Central memory CD4-positive, alpha-beta T cell (primary cell): ENCODE measurements at regions not wholly inside any gene's neighbourhood (a gene's known extent, or its start where the extent isn't known, plus 50 kb on each side); places are given as distances from the start of the nearest gene placed in this dataset.

ENCODE experiments used
- DNase-seq: peaks from one replicate; pipeline ENCODE4 v3.0.0; 2022

DNA sequence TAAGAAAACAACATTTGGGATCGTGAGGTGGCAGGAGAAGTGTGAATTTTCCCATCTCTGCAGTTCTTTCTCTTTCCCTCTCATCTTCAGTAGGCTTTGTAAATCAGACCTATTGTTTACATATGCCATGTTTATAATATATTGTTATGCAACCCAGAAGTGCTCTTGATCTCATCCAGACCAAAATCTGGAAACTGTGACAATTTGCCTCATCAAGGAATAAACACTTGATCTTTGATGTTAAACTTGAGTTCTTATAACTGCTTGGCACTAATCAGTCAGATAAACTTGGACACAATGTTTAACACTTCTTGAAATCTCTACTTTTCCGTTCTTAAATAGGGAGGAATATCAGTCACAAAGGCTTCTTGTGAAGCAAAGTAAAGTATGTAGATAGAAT, 384.7 kb downstream of the DMRT2 start:
- no peak for DNase-seq

DNA sequence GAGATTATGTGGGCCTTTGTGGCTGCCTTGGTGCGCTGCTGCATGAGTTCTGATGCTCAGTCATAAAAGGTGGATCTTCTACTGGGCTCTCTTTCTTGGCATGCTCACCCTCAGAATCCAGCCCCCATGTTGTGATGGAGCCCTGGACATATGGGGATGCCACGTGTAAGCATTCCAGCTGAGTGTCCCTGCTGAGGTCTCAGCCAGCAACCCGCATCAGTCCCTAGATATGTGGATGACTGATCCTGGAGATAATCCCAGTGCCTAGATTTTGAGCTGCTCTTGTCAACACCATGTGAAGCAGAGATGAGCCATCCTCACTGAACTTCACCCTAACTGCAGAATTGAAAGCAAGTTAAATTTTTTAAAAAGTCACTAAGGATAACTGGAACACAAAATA, 390.1 kb downstream of the DMRT2 start:
- DNase-seq, result no peak

DNA sequence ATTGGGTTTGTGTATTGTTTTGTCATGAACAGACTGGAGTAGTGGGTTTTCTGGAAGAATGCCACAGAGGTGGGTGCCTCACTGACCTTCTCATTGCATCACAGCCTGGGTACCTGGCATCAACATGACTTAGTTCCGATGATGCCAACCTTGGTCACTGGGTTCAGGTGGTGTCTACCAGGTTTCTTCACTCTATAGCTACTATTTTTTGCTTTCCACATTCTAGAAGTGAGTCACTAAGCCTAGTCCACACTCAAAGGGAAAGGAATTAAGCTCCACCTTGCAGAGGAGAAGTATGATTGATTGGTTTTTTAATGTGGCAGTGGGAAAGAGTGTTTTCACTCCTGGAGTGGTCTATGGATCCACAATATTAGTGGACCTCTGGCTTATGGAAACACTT, 391.9 kb downstream of the DMRT2 start:
- DNase-seq, result no peak

DNA sequence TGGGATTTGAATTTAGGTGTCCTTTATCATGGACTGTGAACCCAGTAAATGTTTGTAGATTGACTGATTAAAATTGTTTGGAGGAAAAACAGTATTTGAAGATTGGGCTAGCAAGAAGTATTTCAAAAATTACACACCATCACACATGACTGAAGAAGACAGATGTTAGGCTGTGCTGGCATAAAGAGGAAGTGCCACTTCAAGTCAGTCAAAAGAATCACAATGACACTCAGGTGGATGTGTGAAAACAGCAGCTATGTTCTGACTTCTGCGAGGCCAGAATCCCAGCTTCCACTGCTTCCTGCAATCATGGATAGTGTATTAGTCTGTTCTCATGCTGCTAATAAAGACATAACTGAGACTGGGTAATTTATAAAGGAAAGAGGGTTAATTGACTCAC, 393.3 kb downstream of the DMRT2 start:
- DNase-seq, result no peak

DNA sequence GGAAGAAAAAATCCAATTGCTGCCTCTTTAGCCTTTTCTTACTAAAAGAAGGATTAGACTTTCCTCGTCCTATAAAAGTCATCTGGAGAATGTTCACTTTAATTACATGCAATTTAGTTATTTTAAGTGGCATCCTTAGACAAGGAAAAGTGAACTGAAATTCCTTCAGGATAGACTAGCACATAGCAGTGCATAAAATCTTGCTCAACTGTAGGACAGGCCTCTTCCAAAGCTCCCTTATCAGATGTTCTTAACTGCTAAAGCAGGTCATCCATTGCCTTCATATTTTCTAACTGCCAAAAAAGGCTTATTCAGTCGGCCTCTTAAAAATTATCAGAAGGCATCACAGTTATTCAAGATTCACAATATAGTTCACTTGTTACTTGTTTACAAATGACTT, 396.5 kb downstream of the DMRT2 start:
- DNase-seq, result no peak

DNA sequence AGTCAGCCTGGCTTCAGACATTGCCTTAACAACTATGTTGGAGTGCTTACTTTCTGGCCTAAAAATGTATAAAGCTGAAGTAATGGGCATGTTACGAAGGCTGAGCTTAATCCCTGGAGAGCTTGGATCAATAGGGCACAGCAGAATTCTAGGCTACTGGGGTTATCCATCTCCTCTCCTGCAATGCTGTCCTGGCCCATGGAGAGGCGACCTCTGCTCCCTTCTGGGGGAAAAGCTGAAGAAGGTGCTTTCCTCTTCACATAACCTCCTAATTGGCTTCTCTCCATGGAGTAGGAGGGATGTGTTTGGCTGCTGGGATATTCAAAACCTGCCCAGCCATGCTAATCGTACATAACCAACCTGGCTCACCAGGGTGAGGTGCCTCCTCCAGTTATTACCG, 403.5 kb downstream of the DMRT2 start:
- DNase-seq, result no peak

DNA sequence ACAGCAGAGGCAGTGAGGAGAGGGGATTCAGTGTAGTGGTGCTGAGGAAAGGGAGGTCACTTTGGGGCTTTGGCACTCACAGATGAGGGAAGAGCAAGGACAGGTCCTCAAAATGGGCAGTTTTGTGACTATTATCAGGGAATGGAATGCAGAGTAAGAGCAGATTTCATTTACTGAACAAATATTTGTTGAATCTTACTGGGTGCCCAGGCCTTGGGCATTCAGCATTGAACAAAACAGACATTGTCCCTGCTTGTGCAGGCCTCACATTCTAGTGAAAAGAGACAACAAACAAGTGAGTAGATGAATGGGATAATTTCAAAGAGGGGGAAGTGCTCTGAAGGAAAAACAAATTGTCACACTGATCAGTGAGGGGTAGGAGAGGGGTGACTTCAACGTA, 404.1 kb downstream of the DMRT2 start:
- DNase-seq, result no peak

DNA sequence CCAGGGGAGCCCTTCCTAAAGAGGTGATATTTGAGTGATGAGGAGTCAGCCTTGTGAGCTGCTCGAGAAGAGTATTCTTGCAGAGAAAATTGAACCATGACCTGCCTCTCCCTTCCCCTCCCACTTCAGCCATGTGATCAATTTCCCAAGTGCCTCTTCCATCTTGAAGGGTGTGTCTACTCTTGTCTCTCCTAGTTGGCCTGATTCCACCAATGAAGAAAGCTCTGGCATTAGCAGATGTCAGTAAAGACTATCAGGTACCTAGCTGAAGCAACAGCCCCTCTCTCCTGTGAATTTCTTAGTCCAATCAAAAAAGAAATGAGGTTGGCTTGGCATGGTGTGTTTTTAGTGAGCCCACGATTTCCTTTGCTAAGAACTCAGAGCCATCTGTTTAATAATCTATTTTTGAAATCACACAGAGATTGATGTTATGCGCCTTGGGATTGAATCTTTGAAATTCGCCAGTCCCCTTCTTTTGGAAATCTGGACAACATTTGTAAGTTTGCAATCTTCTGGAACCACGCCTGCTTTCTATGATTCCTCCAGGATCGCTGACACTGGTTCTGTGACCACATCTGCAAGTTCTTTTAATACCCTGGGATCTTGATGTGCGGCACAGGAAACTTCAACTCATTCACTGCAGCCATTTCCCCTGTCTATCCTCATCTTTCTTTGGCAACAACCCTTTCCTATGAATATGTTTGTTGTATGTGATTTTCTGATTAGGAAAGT, 404.6 kb downstream of the DMRT2 start:
- DNase-seq, result no peak

DNA sequence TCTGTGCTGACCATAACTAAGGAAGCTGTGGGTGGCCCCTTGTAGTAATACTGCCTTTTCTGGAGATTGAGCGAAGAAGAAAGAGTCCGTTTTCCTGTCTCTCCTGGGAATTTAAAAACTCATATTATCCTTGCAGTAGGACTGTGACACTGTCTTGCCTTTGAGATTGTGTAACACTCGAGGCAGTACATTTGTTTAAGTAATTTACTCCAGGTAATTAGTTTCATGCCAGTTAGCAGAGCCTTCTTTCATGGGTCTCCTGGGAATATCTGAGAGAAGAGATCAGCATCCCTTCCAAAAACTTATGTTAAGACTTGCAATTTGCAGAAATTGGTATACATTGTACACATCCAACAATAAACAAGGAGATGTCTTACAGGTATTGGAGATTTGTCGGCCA, 405.6 kb downstream of the DMRT2 start:
- no peak for DNase-seq

DNA sequence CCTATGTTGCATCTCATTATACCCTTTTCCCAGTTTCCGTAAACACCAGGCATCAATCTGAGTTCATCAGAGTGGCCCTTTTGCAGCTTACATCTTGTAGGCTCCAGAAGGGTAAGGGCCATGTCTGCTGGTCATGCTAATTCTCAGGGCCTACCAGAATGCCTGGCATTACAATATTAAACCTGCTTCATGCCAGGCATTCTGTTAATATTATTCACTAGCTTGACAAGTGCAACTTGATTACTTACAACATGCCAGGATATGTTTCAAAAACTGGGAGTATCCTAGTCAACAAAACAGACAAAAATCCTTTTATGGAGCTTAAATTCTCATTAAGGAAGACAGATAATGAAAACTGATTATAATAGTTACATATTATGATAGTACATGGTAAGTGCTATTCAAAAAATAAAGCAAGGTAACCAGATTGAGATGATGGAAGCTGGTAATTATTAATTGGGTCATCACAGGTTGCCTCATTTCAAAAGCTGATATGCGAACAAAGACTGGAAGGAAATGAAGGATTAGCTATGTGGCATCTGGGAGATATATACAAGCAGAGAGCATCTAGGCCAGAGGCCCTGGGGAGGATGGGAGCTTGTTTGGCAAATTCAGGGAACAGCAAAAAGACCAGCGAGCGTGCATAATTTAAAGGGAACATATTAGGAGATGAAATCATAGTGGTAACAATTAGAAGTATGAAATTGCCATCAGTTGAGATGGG, 406.3 kb downstream of the DMRT2 start:
- no peak for DNase-seq

DNA sequence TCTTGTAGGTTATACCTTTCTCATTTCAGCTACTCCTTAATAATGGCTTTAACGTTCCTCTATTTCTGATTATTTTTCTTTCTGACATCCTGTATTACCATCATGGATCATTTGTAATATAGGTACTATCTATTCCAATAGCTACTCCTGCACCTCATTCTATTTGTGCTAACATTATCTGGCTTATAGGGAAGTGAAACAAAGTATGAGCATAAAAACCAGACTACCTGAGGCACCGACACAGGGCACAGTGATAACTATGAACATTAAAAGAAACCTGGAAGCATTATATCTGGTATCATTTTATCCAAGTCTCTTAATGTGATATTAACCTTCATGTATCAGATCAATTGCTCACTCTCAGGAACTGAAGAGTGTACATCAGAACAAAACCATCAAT, 407.3 kb downstream of the DMRT2 start:
- DNase-seq, result no peak

DNA sequence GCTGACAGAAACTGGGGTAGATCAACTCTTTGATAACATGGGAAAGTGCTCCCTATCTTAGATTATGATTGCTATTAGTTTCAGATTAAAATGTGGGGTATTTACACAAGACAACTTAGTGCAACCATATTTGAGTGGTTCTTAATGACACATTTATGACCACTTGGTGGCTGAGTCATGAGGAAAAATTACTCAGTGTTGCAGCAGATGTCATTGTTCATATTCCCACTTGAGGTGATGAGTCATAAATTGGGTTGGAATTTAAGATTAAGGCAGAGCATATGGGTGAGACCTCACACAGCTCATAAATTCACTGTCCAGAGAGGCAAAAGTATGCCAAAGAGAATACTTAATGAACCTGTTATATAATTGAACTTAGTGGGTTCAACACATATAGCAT, 408.3 kb downstream of the DMRT2 start:
- DNase-seq, result no peak

DNA sequence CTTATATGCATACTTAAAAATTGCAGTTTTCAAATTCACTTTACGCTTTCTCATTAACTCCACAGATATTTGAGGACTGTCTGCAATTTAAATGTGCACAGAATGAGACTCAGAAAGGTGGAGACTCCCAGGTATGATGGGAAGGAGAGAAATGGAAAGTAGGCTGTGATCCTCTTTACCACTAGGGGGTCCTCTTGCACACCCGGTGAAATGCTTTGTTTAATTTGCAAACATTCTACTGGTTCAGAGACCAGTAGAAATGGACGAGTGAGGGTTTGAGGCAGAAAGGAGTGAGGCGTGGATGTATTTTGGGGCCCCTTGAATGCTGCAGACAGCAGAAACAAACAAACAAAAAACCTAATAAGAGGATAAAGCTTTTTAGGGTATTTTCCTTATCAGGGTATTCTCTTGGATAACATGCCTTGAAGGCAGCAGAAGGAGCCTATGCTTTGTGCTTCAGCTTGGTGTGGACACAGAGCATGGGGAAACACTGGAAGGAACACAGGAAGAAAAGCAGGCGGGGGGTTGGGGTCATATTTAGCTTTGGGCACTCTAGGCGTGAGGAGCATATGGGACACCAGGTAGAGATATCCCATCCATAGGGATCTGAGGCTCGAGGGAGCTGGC, 410.1 kb downstream of the DMRT2 start:
- no peak for DNase-seq

DNA sequence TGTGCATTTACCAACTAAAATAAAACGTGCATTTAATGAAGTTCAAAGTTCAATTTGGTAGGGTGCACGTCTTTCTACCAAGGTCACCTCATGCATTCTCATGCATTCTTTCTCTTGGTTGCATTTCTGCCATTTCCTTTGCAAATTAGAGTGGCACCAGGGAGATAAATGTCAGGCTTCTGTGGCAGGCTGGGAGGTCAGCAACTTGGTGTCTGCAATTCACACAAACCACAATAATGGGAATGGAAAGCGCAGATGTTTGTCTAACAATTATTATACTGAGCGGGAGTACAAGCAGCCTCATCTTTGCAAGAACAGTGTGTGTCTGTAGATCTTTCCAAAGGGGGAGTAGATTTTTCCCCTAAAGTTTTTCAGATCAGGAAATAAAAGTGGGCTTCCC, 411.7 kb downstream of the DMRT2 start:
- DNase-seq, result no peak

DNA sequence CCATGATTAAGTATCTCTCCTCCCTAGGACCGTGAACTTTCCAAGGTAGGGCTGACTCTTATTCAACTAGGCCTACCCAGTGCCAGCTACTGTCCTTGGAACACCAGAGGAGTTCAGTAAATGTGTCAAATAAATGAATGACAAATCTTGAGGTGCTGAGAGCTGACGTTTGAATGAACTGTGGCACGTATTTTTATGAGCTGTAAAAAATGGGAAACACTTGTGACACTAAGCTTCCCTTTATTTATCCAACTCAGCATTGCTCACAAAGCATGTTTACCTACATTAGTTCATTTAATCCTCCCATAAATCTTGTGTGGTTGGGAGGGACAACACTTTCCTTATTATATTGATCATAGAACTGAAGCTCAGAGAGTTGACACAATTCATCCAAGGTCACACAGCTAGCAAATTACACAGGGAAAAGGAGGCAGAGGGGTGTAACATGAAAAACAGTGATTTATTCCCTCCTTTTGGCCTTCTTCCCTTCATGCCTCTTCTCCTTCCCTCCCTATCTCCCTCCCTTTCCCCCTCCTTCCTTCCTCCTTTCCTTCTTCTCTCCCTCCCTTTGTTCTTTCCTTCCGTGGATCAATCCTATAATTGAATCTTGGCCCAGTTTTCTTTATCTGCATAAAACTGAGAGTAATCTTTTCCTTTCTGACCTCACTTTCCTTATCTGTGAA, 412.6 kb downstream of the DMRT2 start:
- DNase-seq, result no peak

DNA sequence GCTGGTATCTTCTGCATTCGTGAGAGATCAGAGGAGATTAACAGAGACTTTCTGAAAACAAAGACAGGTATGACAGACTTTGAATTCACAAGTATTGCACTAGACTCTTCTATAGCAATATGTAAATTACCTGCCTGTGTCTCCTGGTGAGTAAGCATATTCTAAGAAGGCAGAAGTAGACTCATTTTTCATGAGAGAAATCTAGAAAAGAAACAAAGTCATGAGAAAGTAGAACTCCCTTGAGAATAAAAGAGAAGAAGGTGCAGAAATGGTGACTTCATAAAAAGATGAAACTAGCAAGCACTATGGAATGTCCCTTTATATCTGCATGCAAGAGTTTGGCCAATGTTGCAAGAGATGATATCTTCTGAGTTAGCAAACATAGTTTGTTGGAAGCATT, 419.8 kb downstream of the DMRT2 start:
- no peak for DNase-seq

DNA sequence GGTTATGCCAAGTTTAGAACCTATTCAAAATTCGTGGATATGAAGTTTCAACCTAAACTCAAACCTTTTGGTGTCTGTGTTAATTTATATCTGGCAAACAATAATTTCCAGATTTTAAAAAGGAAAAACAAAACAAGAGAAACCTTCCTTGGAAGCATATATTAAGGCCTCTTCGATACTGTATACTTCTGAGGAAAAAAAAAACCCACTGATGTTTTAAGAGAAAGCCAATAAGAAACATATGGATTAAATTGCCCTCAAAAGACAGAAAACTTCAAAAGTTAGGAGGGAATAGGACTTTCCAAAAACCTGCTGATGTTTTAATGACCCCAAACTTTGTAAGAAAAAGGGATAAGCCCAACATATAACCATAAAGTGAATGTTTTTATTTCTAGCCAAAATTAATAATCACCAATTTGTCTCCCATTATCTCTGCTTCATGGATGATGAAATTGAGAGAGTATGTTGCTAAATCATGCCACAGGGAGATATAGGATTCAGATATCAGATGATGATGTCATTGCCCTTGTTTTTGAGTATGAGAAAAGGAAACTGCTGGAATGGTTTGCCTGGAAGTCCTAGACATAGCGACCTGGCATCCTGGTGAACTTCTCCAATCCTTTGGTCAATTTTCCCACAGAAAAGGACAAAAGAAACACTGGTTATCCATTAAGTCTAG, 423.9 kb downstream of the DMRT2 start:
- no peak for DNase-seq

DNA sequence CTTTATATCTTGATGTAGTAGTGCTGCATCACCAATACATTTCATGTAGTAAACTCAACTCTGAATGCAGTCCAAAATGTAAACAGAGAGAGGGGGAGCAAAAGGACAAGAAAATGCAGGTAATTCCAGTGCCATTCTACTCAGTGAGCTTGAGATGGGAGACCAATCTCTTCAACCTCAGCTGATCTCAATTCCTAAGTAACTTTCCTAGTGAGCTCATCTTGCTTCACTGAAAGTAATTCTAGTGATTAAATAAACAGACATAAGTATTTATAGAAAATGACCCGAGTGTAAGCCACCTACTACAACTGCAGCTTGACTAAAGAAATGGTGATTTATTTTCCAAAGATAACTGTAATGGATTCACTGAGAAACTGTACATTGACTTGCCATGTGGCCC, 424.5 kb downstream of the DMRT2 start:
- no peak for DNase-seq

DNA sequence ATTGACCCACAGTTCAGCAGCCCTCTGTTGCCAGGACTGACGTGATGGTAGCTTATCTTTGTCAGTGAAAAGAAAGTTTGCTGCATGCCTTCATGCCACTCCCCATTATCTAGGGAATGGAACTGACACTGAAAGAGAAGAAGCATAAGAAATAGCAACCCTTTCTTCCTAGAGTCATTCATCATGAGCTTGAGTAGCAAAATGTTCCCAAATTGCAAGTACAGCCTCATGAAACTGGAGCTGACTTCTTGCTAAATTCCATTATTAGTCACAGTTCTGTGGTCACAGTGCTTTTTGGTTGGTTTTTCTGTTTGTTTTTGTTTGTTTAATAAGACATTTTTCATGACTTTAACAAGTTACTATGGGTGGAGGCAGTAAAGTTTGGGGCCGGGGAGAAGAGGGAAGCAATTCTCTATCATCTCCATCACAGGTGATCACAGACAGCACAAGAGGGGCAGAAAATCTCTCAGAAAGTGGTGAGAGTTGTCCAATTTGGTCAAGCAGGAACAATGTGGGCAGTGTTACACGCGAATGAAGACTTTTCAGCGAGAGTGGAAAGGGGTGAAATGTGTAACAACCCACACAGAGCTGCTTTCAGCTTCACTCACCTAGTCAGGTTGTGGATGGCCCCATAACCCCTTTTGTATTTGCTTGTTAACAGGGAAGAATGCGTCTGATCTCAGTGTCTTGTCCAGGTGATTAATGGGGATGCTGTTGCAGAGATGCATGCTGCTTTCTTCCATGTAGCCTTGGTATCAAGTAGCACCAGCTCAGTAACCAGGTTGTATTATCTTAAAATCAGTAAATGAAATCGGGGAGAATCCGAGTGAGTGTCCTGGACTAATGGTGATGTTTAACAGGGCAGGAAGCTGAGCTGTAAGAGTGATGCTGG, 440.4 kb downstream of the DMRT2 start:
- DNase-seq, result no peak

DNA sequence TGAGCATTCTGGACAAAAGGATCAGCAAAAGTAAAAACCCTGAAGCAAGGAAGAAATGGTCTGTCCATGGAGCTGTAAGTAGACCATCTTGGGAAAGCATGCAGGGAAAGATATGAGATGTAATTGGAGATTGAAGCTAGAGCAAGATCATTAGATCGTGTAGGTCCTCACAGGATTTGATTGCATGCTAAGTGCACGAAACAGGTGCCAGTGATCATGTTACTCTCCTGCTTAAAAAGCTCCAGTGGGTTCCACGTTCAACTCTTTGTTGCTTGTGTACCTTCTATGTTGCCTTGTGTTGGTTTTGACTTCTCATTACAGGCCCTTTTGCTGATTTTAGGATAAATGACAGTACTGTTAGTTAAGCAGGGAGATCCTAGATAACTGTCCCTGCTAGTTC, 442.0 kb downstream of the DMRT2 start:
- DNase-seq, result no peak

DNA sequence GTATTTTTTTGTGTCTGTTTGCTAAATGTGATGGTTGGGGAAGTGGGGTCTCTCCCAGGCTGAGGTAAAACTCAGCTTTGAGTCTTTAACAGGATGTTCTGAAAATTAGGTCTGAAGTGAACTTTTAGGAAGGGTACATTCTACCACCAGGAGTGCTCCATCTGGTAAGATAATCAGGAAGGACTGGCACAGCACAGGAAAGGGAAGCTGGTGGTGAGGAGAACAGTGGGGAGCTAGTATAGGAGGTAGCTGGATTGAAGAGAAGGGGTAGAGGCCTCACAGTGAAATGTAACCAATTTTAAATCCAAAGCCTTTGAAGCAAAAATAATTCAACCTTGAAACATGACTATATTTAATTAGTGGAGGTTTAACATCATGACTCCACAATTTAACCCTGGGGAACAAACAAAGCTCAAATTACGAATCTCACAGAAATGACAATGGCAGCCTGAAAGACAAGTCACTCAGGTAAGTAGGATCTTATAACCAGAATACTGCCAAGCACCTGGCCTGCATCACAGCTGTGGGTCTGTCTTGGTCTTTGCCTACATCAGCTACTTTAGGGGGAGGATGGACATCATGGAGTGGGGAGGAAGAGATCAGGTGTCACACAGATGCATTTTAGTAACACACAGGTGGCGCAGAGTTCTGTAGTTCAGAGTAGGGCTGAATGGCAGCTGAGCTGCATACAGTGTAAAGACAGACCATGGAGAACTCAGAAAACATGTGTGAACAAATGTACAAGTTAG, 445.3 kb downstream of the DMRT2 start:
- no peak for DNase-seq
